GM10266 (cell line): ENCODE measurements at regions not wholly inside any gene's neighbourhood (a gene's known extent, or its start where the extent isn't known, plus 50 kb on each side); places are given as distances from the start of the nearest gene placed in this dataset.

Experiments
- DNase-seq: peaks from one replicate; pipeline ENCODE4 v3.0.0; 2012; ENCODE audit errors: extremely low spot score
- CTCF ChIP-seq: IDR thresholded peaks from 2 replicates; pipeline ENCODE4 v1.5.1; 2012; ENCODE audit warnings: mild to moderate bottlenecking, low read depth; ENCODE audit not compliant: control insufficient read depth, insufficient read depth; ENCODE audit errors: missing control alignments

- TF ChIP-seq CTCF: no peak
- no peak for DNase-seq
Observed at GRCh38 chr2:138831154-138831553, 51.0 kb upstream of the NXPH2 start.

DNA sequence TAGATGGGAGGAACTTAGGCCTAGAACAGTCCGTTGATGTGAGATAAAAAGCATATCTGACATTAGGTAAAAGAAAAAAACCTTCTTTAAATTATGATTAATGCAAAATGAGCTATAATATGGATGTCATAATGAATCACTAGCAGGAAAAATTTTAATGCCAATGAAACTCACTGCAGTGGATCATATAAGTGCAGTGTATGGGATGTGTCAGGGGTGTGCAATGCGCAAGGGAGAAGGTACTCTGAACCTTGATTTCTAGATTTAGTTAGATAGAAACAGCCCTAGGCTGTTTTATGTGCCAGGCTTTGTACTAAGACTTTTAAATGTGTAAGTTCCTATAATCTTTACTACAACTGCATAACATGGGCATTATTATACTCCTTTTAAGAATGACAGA lies 50.4 kb upstream of the NXPH2 start:
- DNase-seq: no peak
- TF ChIP-seq CTCF: no peak
